Type B pancreatic cell (in vitro differentiated cells): ENCODE measurements at regions not wholly inside any gene's neighbourhood (a gene's known extent, or its start where the extent isn't known, plus 50 kb on each side); places are given as distances from the start of the nearest gene placed in this dataset.
A peak's percentile ranks its signal among the peaks of the same experiment; 100 is the strongest.

Experiments
- DNase-seq: peaks from one replicate; pipeline ENCODE4 v3.0.0; 2021; ENCODE audit warnings: mixed read lengths; ENCODE audit not compliant: unreplicated experiment; ENCODE audit errors: extremely low spot score
- H3K27ac Mint-ChIP-seq: 2 replicates; pipeline ENCODE4 v1.8.0; 2021; ENCODE audit warnings: mild to moderate bottlenecking, mixed read lengths
- H3K27me3 Mint-ChIP-seq: 2 replicates; pipeline ENCODE4 v1.8.0; 2021; ENCODE audit warnings: mixed read lengths
- H3K36me3 Mint-ChIP-seq: 2 replicates; pipeline ENCODE4 v1.8.0; 2021; ENCODE audit warnings: mixed read lengths
- H3K4me1 Mint-ChIP-seq: one replicate; pipeline ENCODE4 v1.8.0; 2021; ENCODE audit warnings: mixed read lengths; ENCODE audit not compliant: unreplicated experiment
- H3K4me3 Mint-ChIP-seq: 2 replicates; pipeline ENCODE4 v1.8.0; 2021; ENCODE audit warnings: mild to moderate bottlenecking, mixed read lengths
- H3K9me3 Mint-ChIP-seq: 2 replicates; pipeline ENCODE4 v1.8.0; 2021; ENCODE audit warnings: mixed read lengths
- CTCF ChIP-seq: fragments of 200-600 bp; sonication (generic); conservative IDR thresholded peaks from 2 replicates; pipeline ENCODE4 v1.5.0; 2021; ENCODE audit warnings: antibody characterized with exemption, mild to moderate bottlenecking

DNA sequence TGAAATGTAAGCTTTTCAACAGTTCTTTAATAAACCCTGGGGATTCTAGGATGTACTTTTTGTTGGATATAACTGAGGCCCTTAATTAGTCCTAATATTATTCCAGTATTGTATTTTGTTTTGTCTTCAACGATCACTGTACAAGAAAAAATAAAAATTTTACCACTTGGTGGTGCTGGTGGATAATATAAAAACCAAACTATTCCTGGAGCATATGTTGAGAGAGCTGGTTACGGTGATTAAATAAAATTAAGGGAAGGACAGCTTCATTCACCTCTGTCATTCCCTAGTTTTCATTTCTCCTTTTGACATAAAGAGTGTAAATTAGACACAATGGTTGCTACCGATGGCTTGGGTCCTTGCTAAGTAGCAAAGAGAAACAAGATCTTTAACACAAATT, 598.6 kb upstream of the PCDH20 start:
- no peaks in the 10 kb centered on the region for H3K36me3 Mint-ChIP-seq
- no peaks in the 10 kb centered on the region for H3K4me1 Mint-ChIP-seq
- H3K27me3 Mint-ChIP-seq, result no peaks in the 10 kb centered on the region
- H3K9me3 Mint-ChIP-seq, result no peaks in the 10 kb centered on the region
- no peak overlapping the region for H3K4me3 Mint-ChIP-seq
- no peak for DNase-seq
- no peak overlapping the region for H3K27ac Mint-ChIP-seq
- peak; percentile 70 for TF ChIP-seq CTCF

- H3K27me3 Mint-ChIP-seq, result no peaks in the 10 kb centered on the region
- DNase-seq, result no peak
- H3K4me1 Mint-ChIP-seq, result no peaks in the 10 kb centered on the region
- no peak for TF ChIP-seq CTCF
- no peak overlapping the region for H3K4me3 Mint-ChIP-seq
- no peaks in the 10 kb centered on the region for H3K9me3 Mint-ChIP-seq
- no peaks in the 10 kb centered on the region for H3K36me3 Mint-ChIP-seq
- no peak overlapping the region for H3K27ac Mint-ChIP-seq
Measured at GRCh38 chr13:62003452-62003851, 587.8 kb upstream of the PCDH20 start.

DNA sequence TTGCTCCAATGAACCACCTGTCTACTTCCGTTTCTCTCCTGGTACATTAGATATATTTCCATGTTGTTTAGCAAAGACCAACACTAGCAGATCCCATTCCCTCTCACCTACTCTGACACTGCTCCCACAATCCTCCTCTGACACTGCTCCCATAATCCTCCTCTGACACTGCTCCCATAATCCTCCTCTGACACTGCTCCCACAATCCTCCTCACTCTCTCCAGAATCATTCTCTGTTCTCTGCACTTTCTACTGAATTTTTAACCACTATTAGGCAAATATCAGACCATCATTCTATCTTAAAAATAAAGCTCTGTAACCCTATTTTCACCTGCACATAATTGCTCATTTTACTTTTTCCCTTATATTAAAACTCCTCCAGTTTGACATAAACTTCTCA, 578.5 kb upstream of the PCDH20 start:
- H3K4me1 Mint-ChIP-seq, result no peaks in the 10 kb centered on the region
- no peak for TF ChIP-seq CTCF
- H3K4me3 Mint-ChIP-seq, result no peak overlapping the region
- no peaks in the 10 kb centered on the region for H3K36me3 Mint-ChIP-seq
- H3K27ac Mint-ChIP-seq, result no peak overlapping the region
- no peaks in the 10 kb centered on the region for H3K9me3 Mint-ChIP-seq
- H3K27me3 Mint-ChIP-seq, result no peaks in the 10 kb centered on the region
- no peak for DNase-seq

DNA sequence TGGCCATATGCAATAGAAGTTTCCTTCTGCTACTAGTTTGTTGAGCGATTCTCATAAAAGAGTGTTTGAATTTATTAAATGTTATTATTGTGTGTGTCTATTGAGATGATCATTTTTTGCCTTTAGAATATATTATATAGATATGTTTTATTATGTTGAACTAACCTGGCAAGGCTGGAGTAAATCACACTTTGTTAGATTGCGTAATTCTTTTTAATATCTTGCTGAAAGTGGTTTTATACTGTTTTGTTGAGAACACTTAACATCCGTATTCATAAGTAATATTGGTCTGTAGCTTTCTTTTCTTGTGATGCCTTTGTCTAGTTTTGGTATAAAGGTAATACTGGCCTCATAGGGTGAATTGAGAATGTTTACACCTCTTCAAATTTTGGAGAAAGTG, 574.3 kb upstream of the PCDH20 start:
- no peak overlapping the region for H3K4me3 Mint-ChIP-seq
- no peaks in the 10 kb centered on the region for H3K9me3 Mint-ChIP-seq
- no peak overlapping the region for H3K27ac Mint-ChIP-seq
- no peak for DNase-seq
- TF ChIP-seq CTCF, result no peak
- H3K4me1 Mint-ChIP-seq, result no peaks in the 10 kb centered on the region
- no peaks in the 10 kb centered on the region for H3K27me3 Mint-ChIP-seq
- H3K36me3 Mint-ChIP-seq, result no peaks in the 10 kb centered on the region

DNA sequence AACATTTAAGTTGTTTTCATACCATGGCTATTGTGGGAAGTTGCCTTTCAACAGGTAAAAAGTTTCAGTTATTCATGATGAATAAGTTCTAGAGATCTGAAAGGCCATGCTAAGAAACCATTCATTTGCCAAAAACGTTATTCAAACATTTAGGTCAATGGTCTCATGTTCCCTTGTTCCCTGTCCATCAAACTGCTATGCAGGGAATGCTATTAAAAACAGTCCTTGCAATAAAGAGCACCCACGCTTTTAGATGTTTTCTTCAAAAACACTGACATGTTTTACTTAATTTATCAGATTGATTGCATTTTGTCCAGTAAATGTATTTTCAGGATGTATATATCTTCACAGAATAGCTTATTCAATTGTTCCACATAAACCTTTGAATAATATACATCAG, 573.2 kb upstream of the PCDH20 start:
- H3K4me3 Mint-ChIP-seq, result no peak overlapping the region
- no peaks in the 10 kb centered on the region for H3K27me3 Mint-ChIP-seq
- H3K4me1 Mint-ChIP-seq, result no peaks in the 10 kb centered on the region
- no peak overlapping the region for H3K27ac Mint-ChIP-seq
- no peak for DNase-seq
- H3K36me3 Mint-ChIP-seq, result no peaks in the 10 kb centered on the region
- TF ChIP-seq CTCF, result no peak
- H3K9me3 Mint-ChIP-seq, result no peaks in the 10 kb centered on the region

DNA sequence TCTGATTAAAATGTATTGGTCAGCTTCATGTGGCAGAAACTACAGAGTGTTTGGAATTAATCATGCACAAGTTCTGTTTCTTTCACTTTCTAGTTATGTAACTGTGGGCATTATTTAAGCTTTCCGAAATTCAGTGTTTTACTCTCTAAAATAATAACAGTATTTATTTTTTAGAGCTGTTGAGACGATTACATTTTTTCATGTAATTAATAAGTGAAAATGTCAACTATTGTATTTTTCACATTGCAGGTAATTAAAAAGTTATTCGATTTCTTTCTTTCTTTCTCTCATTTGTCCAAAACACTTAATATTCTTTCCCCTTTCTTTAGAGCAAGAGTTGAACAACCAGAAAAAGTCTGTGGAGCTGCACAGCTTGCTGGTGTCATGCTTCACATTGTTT, 559.4 kb upstream of the PCDH20 start:
- Mint-ChIP-seq H3K36me3 (no peaks in the 10 kb centered on the region), H3K27me3 (no peaks in the 10 kb centered on the region), H3K4me1 (no peaks in the 10 kb centered on the region), H3K27ac (no peak overlapping the region), H3K4me3 (no peak overlapping the region), H3K9me3 (no peaks in the 10 kb centered on the region)
- no peak for TF ChIP-seq CTCF
- no peak for DNase-seq
